HG02870 (cell line): ENCODE measurements at regions not wholly inside any gene's neighbourhood (a gene's known extent, or its start where the extent isn't known, plus 50 kb on each side); places are given as distances from the start of the nearest gene placed in this dataset.
A peak's percentile ranks its signal among the peaks of the same experiment; 100 is the strongest.
"Not testable (repeated sequence)": the region's sequence is repeated elsewhere in the genome, so short reads cannot be mapped to it uniquely, and the experiment has no call there.

Experiments used
- ATAC-seq: cut with Tn5 transposase; IDR thresholded peaks from one replicate; pipeline ENCODE4 v1.9.1; 2021; ENCODE audit warnings: mild to moderate bottlenecking, moderate library complexity; ENCODE audit not compliant: unreplicated experiment

DNA sequence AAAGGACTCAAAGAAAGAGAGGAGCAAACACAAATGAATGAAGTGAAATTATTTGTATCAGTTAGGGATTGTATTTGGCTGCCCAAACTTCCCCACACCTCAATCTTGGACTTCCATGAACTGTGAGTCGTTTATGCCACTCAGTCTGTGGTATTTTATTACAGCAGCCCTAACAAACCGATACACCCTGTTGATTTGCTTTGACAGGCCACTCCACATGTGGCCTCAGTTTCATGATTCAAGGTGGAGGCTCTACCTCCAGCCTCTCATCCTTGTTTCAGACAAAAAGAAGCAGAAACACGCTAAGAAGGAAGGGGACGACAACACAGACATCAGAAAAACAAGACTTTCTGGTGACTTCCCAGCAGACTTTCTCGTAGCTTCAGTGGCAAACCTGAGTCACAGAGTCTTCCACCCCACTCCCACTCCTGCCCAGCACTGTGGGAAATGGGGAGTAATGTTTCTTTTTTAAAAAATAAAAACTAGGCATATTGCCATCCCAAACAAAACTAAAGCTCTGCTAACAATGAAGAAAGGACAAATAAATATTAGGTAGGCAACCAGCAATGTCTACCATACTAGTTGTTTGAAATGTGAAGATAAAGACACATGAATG lies 52.2 kb upstream of the ABCA1 start:
- ATAC-seq = no peak

DNA sequence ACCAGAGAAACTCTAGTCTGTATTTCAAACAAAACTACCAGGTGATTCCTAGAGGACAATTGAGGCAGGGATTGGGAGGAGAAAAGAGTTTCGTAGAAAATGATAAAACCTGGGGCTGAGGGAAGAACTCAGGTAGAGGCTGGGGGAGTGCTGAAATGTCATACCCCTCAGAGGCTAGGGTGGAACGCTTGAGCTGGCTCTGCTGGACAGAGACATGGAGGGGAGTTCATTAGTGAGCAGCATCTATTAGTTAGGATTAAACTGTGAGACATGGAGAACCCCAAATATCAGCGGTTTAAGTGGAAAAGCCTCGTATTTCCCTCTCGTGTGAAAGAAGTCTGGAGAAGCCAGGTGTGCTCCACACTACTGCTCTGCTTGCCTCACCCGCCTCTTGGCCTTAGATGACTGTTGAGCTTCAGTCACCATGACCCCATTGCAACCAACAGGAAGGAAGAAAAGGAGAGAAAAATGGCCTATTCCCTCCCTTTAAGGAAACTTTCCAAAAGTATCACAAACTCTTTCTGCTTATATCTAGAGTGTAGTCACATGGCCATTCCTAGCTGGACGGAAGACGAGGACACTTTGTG lies 53.7 kb upstream of the ABCA1 start:
- ATAC-seq = no peak

DNA sequence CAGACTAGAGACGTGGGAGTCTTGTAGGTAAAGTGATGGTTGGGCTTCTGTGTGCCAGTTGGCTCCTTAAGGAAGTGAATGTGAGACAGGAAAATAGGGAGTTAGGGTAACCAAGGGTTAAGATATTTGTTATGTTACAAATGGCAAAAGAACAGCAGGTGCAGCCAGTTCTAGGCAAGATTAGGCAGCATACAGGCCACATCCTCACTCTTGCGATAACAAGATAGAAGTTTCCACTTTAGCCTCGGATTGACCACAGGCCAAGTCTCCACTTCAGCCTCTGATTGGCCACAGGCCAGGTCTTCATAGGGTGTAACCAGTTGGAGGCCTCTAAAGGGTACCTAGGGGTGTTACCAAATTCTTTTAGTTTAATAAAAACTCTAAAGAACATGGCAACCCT lies 54.6 kb upstream of the ABCA1 start:
- no peak for ATAC-seq

DNA sequence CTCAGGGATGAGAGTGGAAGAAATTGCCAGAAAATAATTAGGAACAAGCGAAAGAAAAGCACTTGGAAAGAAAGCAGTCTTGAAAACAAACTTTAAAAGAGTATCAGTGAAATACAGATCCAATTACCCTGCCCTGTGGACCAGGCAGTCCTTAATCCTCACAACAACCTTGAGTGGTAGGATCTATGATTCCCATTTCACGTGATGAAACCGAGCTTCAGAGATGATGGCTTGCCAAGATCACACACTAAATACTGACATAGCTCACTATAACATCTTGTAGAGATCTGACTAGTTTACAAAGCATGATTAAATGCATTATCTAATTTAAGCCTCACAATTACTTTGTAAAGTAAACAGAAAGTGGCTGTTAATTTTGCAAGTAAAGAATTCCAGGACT lies 55.5 kb upstream of the ABCA1 start:
- no peak for ATAC-seq

DNA sequence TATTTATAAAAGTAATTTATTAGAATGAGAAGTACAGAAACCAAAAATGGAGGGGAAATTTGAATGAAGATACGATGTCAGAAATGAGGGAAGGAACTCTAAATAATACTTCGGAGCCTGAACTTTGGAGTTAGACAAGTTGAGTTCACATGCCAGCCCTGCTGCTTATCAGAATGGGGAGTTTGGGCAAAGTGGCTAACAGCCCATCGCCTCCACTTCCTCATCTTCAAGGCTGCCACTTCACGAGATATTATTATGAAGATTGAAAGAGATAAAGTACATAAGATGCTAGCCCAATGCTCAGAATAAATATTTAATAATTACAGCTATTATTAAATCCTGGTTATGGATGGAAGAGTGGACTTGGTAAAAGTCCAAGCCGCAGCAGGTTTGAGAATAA lies 56.2 kb upstream of the ABCA1 start:
- no peak for ATAC-seq

DNA sequence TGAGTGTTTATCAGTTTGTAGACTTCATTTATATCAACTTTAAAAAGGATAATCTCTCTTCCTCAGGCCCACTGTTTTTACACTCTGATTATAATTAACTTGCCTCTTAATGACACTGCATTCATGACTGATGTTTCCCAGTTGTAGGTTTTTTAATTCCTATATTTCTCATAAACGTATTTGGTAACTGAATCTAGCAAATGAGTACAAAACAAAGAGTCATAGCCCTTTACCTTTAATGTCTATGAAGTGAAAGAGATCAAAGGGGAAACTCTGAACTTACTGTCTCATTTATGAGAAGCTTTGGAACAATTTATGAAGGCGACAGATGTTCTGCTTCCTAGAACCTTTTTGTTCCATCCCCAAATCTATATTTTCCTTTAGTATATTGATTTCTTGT lies 56.6 kb upstream of the ABCA1 start:
- ATAC-seq = no peak

DNA sequence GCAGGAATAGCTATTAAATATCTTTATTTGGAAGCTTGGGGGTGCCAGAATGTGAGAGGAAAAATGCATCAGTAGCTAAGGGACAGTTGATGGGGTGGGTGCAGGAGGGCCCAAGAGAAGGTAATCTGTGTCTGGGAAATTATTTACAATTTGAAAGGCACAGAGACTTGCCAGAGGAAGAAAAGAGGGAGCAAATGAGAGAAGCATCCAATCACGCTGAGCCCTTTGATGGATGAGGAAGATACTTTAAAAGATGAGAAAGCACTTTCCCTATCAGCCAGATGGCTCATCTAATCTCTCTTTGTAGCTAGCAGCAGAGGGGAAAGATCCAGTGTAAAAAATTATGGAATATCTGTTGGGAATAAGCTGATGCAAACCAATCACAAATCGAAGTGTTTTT lies 57.0 kb upstream of the ABCA1 start:
- ATAC-seq = no peak

DNA sequence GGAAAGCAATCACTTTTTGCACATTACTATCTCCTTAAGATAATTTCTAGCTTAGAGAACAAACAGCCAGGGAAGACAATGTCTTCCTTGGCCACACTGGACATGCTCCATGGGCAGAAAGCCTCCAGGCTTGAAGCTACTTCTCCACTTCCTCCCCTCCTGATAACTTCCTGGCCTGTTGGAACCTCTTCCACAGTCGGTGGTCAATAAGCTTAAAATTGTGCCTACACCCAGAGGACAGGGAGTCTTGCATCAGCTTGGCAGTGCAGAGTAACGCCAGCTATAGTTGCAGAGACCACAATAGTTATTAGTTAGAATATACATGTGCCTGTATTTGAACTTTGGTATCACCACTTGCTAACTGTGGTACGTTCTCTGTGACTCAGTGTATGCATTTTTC lies 58.1 kb upstream of the ABCA1 start:
- ATAC-seq = no peak

DNA sequence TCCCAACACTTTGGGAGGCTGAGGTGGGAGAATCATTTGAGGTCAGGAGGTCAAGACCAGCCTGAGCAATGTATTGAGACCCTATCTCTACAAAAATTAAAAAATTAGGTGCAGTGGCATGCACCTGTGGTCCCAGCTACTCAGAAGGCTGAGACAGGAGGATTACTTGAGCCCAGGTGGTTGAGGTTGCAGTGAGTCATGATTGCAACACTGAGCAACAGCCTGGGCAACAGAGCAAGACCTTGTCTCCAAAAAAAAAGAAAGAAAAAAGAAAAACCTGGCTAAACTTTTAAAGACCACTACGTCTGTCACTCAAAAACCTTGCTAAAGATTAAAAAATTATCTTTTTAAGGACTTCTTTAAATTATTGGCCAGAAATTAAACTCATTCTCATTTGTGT lies 59.8 kb upstream of the ABCA1 start:
- ATAC-seq = no peak

DNA sequence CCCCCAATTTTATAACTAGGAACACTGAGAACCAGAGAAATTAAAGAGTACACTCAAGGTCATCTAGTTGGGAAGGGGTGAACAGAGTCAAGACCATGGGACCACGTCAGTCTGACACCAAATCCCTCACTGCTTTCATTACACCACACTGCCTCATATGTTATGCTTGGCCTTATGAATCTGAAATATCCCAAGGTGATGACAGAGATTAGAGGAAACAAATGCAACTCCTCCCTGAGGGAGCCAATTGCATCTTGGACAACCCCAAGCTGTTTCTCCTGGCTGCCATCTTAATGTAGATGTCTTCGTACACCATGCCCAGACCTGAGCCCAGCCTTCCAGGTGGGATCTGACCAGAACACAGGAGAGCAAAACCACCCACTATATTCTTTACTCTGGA lies 60.6 kb upstream of the ABCA1 start:
- no peak for ATAC-seq

DNA sequence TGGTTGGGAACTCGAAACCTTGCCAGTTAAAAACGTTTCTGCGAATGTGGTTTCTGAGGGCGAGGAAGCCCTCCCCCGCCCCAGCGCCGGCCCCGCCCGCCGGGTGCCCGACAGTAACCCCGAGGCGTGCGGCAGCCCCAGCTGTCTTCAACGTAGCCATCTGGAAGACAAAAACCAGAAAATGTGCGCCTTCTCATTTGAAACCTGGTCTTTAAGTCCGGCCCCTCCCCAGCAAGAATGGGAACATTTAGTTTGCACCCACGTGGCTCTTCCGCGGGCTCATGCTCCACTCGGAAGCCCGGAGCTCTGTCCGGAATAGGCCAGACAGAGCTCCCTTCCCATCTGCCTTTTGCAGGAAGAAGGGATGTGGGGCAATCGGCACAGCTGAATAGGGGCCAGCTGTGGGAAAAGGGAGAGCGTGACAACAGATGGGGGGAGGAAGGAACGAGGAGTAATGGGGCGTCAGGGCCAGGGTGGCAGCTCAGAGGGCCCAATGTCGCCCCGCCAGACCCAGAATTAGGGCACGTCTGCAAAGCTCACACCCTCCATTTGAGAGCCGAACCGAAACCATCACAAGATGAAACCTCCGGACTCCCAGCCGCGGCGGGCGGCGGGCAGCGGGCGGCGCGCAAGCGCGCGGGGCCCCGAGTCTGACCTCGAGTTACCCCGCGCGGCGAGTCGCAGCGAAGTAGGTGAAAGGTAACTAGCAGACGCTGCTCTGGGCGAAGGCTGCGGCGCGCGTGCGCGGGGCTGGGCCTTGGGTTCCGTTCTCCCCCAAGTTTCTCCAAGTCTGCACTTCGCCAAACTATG lies 63.4 kb upstream of the ABCA1 start:
- ATAC-seq = peak; percentile 76

DNA sequence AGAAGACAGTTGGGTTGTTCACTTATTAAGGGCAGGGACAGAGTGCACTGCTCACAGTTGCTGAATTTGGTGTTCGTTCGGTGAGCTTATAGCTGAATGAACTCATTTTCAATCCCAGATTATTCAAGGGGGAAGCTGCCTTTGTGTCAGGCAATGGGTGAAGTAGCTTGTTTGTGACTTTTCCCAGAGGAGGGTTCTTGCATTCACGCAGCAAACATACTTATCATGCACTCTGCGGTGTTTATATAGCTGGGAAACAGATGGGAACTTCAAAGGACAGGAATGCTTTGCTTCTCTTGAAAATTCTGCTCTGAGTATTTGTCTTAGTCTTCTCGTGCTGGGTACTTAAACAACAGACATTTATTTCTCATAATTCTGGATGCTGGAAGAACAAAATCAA lies 64.7 kb upstream of the ABCA1 start:
- no peak for ATAC-seq

DNA sequence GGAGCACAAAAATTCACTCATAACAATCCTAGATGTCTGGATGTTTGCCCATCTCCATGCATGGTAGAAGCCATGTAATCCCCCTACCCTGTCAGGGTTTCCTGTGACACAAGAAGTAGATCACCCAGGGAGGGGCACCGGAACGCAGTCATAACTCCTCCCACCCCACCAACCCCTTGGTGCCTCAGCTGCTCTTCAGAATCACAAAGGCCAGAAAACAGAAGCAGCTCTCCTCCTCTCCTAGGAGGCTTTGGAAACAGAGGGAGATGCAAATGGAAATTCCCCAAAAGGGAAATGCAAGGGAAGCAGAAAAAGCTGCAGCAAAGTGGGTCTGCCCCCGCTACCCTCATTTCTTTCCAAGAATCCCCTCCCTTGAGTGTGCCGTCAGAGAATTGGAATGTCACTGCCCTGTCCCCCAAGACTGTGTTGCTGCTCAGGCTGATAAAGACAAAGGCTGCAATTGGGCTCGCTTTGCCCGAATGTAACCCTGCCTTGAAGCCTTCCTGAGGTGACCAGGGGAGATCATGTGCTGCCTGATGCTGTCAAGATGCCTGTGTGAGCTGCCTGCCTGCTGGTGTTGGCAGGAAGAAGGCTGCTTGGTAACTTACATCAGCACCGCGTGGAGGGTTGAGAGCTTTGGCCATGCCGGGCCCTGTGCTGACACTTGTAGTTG lies 65.5 kb upstream of the ABCA1 start:
- ATAC-seq = no peak

DNA sequence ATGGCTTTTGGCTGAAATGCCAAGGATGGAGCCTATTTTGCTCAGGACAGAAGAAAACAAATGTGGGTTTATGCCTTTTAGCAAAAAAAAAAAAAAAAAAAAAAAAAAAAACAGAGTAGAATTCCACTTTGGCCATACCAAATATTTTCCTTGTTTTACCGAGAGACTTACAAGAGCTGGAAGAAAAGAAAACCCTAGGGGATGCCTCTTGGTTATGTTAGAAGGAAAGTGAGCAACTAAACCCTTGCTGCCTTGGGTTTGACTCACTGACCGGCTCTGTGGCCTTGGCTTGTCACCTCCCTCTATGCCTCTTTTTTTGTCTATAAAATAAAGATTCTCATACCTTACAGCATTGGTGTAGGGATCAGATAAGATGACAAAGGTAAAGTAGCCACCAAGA lies 69.6 kb upstream of the ABCA1 start:
- ATAC-seq = no peak

DNA sequence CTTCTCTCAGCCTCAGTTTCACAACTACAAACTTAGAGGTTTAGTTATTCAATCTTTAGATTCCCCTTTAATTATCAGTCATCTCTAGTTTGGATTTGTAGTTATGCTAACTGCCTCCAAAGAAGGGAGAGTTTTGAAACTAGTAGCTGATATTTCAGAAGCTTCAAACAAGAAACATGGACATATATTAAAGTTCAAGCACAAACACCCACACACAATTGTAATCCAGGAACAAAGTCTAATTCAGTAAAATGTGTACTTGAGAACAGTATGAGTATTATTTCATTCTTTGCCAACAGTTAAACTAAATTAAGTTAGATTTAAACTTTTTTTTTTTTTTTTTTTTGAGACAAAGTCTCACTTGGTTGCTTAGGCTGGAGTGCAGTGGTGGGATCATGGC lies 71.2 kb upstream of the ABCA1 start:
- ATAC-seq = no peak

DNA sequence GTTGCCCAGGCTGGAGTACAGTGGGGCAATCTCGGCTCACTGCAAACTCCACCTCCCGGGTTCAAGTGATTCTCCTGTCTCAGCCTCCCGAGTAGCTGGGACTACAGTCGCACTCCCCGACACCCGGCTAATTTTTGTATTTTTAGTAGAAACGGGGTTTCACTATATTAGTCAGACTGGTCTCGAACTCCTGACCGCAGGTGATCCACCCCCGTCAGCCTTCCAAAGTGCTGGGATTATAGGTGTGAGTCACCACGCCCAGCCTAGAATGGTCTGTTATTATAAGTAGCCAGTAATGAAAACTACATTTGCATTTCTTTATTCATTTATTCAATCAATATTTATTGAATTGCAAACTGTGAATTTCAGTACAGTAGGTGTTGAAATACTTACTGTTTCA lies 72.6 kb upstream of the ABCA1 start:
- not testable (repeated sequence) for ATAC-seq

DNA sequence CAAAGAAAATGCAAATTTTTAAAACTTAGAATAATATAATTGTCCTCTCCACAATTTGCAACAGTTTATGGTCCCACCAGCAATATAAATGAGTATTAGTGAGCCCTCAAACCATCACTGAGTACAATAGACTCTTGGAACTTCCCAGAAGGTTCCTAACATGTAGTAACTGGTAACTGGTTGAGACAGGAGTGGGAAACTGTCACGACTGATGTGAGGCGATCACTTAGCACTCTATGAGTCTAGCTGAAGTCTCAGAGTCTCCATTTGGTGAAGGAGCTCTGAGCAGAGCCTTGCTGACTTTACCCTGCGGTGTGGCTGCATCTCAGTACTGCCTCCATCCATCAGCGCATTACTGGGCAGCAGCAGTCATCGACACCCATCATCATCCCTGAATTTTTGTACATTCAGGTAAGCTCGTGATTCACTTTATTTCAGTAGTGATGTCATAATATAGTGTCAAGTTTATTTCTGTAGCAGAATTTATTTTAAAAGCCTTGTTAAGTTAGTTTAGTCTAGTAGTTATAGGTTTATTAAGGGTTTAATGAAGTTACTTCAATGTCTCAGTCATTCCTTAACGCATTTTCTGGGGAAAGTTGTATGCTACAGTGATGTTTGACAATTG lies 76.6 kb upstream of the ABCA1 start:
- no peak for ATAC-seq

DNA sequence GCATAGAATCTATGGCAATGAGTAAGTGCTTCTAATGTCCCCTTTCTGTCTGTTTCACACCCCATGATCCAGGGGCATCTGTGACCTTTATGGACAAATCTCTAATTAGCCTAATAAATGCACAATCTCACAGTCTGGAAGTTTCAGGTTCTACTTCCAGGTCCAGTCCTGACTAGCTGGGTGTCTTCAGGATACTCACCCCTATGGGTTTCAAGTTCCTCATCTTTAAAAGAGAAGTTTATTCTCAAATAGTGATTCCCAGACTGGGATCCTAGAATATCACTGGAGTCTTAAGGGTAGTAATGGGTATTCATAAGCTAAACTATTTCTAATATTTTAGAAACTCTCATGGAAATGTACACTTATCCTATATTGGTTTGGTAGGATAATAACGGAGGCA lies 77.2 kb upstream of the ABCA1 start:
- no peak for ATAC-seq

DNA sequence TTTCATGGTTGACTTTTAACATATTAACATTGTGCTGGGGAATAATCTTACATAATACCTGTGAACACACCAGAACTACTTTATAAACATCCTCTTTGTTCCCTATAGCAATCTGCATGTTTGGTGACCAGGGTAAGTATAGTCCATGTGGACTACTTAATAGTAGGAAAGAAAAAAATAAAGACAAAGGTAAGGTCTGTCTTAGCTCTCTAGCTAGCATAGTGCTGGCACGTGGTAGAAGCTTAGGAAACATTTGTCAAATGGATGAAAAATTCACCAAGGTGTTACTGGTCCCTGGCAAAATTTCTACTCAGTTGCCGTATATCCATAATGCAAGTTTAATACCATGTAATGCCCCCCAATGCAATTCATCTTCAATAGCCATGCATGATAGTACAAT lies 78.6 kb upstream of the ABCA1 start:
- no peak for ATAC-seq

DNA sequence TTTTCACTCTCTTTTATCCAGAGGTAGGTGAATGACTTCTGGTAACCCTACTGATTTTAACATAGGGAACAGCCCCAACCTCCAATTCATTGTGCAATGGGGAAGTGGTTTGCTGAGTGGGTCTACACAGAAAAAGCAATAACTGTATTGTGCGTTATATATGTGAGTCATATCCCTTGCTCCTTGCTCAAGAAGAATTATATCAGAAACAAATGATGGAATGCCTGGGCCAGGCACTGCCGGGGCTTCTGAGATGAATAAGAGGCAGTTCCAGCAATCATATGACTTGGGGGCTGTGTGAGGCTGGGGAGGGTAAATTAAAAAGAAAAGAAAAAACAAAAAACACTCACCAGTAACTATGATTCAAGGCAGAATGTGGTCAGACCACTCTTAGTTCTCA lies 79.2 kb upstream of the ABCA1 start:
- no peak for ATAC-seq

DNA sequence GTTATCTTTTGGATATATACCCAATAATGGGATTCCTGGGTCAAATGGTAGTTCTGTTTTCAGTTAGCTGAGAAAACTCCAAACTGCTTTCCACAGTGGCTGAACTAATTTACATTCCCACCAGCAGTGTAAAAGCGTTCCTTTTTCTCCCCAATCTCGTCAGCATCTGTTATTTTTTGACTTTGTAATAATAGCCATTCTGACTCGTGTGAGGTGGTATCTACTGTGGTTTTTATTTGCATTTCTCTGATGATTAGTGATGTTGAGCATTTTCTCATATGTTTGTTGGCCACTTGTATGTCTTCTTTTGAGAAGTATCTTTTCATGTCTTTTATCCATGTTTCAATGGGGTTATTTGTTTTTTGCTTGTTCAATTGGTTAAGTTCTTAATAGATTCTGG lies 82.1 kb upstream of the ABCA1 start:
- not testable (repeated sequence) for ATAC-seq
